NCI-H748 treated with DMSO at 0.1 percent for 48 hours (cell line): ENCODE measurements at regions not wholly inside any gene's neighbourhood (a gene's known extent, or its start where the extent isn't known, plus 50 kb on each side); places are given as distances from the start of the nearest gene placed in this dataset.
"Not testable (repeated sequence)": the region's sequence is repeated elsewhere in the genome, so short reads cannot be mapped to it uniquely, and the experiment has no call there.

ENCODE experiments used
- DNase-seq: peaks from one replicate; lab custom pipeline; 2025; lab: John Stamatoyannopoulos, UW

- DNase-seq, result peak; percentile 96
These were observed 210.2 kb upstream of the ISL1 start for GRCh38 chr5:51172903-51173626.

GRCh38 chr5:51181208-51181894 lies 201.9 kb upstream of the ISL1 start:
- no peak for DNase-seq

- no peak for DNase-seq
These were observed 197.4 kb upstream of the ISL1 start for GRCh38 chr5:51185850-51186329.

- DNase-seq, result no peak
These were observed 195.2 kb upstream of the ISL1 start for GRCh38 chr5:51188001-51188591.

- peak; percentile 91 for DNase-seq
These were observed 188.6 kb upstream of the ISL1 start for GRCh38 chr5:51194671-51195070.

GRCh38 chr5:51201024-51201423 lies 182.2 kb upstream of the ISL1 start:
- peak; percentile 75 for DNase-seq

GRCh38 chr5:51201708-51202107 lies 181.5 kb upstream of the ISL1 start:
- no peak for DNase-seq

- peak; percentile 55 for DNase-seq
These were observed 181.1 kb upstream of the ISL1 start for GRCh38 chr5:51202161-51202560.

- no peak for DNase-seq
These were observed 179.7 kb upstream of the ISL1 start for GRCh38 chr5:51203598-51203997.

- DNase-seq, result no peak
These were observed 175.0 kb upstream of the ISL1 start for GRCh38 chr5:51208296-51208695.

GRCh38 chr5:51214746-51215145 lies 168.5 kb upstream of the ISL1 start:
- DNase-seq, result no peak

GRCh38 chr5:51225789-51226742 lies 157.2 kb upstream of the ISL1 start:
- DNase-seq, result peak; percentile 80

GRCh38 chr5:51227963-51228470 lies 155.2 kb upstream of the ISL1 start:
- no peak for DNase-seq

GRCh38 chr5:51230336-51230735 lies 152.9 kb upstream of the ISL1 start:
- no peak for DNase-seq

- no peak for DNase-seq
These were observed 140.8 kb upstream of the ISL1 start for GRCh38 chr5:51242456-51242855.

- not testable (repeated sequence) for DNase-seq
These were observed 132.3 kb upstream of the ISL1 start for GRCh38 chr5:51250957-51251356.

GRCh38 chr5:51271261-51271660 lies 112.0 kb upstream of the ISL1 start:
- DNase-seq, result no peak

GRCh38 chr5:51273021-51273420 lies 110.2 kb upstream of the ISL1 start:
- no peak for DNase-seq

GRCh38 chr5:51273871-51274270 lies 109.4 kb upstream of the ISL1 start:
- DNase-seq, result no peak

GRCh38 chr5:51275428-51275827 lies 107.8 kb upstream of the ISL1 start:
- no peak for DNase-seq

- no peak for DNase-seq
These were observed 107.0 kb upstream of the ISL1 start for GRCh38 chr5:51276250-51276649.

GRCh38 chr5:51278539-51278938 lies 104.7 kb upstream of the ISL1 start:
- DNase-seq, result no peak
